ENCODE measurements at regions not wholly inside any gene's neighbourhood (a gene's known extent, or its start where the extent isn't known, plus 50 kb on each side); places are given as distances from the start of the nearest gene placed in this dataset.

DNA sequence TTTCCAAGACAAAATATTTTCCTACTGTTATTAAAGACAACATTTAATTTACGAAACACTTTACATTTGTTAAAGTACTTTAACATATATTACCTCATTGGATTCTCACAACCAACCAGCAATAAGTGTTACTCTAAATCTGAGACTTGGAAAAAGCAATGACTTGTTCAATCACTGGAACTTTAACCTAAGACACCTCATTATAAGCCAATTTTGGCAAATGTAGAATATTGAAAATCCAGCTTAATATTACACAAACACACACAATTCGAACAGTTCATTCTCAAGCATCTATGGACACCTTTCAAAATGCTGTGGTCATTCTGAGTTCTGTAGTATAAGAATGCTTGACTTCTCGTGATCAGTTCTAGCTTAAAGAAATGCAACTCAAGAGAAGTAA, 619.4 kb upstream of the CHAC2 start:
- TF ChIP-seq EZH2 (IDR thresholded peaks at IDR 0.05; ENCODE audit: borderline replicate concordance, low read depth, low read length, poor library complexity, severe bottlenecking), result no peak
- TF ChIP-seq, protein P1, sequence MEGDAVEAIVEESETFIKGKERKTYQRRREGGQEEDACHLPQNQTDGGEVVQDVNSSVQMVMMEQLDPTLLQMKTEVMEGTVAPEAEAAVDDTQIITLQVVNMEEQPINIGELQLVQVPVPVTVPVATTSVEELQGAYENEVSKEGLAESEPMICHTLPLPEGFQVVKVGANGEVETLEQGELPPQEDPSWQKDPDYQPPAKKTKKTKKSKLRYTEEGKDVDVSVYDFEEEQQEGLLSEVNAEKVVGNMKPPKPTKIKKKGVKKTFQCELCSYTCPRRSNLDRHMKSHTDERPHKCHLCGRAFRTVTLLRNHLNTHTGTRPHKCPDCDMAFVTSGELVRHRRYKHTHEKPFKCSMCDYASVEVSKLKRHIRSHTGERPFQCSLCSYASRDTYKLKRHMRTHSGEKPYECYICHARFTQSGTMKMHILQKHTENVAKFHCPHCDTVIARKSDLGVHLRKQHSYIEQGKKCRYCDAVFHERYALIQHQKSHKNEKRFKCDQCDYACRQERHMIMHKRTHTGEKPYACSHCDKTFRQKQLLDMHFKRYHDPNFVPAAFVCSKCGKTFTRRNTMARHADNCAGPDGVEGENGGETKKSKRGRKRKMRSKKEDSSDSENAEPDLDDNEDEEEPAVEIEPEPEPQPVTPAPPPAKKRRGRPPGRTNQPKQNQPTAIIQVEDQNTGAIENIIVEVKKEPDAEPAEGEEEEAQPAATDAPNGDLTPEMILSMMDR (conservative IDR thresholded peaks at IDR 0.05; ENCODE audit: low read depth, low read length), result no peak
- no TSS peak for BruUV-seq (replicated peaks)
- POLR2A ChIA-PET (ENCODE audit: low non-redundant PET), result no interaction called here
- Histone ChIP-seq H3K4me3 (ENCODE audit: low read depth, low read length, poor library complexity, severe bottlenecking) (no peak overlapping the region), H3K27ac (ENCODE audit: low read depth, low read length, poor library complexity, severe bottlenecking) (no peak overlapping the region), H3K9me3 (ENCODE audit: low read depth, low read length, poor library complexity, severe bottlenecking) (no peaks in the 10 kb centered on the region), H3K4me1 (ENCODE audit: insufficient read depth, low read length, poor library complexity, severe bottlenecking) (no peaks in the 10 kb centered on the region), H3K27me3 (replicated peaks; ENCODE audit: insufficient read depth, low read depth, low read length, poor library complexity) (no peaks in the 10 kb centered on the region), H3K36me3 (ENCODE audit: insufficient read depth, low read length, poor library complexity, severe bottlenecking) (no peaks in the 10 kb centered on the region)
- intact Hi-C loops (cut with micrococcal nuclease; ENCODE audit: unreplicated experiment), result no loop called here
- no peak for DNase-seq (ENCODE audit: low spot score)
- CTCF ChIA-PET, result no interaction called here

DNA sequence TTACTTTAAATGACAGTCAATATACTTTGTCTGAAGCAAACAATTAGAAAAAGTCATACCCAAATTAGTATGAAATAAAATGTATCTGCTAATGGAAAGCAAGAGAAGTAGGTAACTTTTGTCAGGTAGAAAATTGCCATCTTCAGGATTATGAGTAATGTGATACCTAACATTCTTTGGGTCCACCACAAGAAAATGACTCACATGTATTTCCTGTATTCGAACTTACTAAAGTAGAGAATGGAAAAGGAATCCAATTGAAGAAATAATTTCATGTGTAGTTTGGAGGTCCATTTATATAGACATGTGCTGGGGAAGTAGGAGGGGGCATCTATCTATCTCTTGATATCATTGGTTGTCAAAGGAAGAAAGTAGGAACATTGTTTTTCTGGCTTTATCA, 636.2 kb upstream of the CHAC2 start:
- Histone ChIP-seq H3K27ac (ENCODE audit: low read depth, low read length, poor library complexity, severe bottlenecking) (no peak overlapping the region), H3K27me3 (replicated peaks; ENCODE audit: insufficient read depth, low read depth, low read length, poor library complexity) (no peaks in the 10 kb centered on the region), H3K36me3 (ENCODE audit: insufficient read depth, low read length, poor library complexity, severe bottlenecking) (no peaks in the 10 kb centered on the region), H3K4me1 (ENCODE audit: insufficient read depth, low read length, poor library complexity, severe bottlenecking) (no peaks in the 10 kb centered on the region), H3K9me3 (ENCODE audit: low read depth, low read length, poor library complexity, severe bottlenecking) (no peaks in the 10 kb centered on the region), H3K4me3 (ENCODE audit: low read depth, low read length, poor library complexity, severe bottlenecking) (no peak overlapping the region)
- DNase-seq (ENCODE audit: low spot score), result no peak
- POLR2A ChIA-PET (ENCODE audit: low non-redundant PET), result no interaction called here
- intact Hi-C loops (cut with micrococcal nuclease; ENCODE audit: unreplicated experiment), result no loop called here
- CTCF ChIA-PET, result no interaction called here
- BruUV-seq (replicated peaks), result no TSS peak
- TF ChIP-seq, protein P1 (conservative IDR thresholded peaks at IDR 0.05; ENCODE audit: low read depth, low read length), result no peak
- no peak for TF ChIP-seq EZH2 (IDR thresholded peaks at IDR 0.05; ENCODE audit: borderline replicate concordance, low read depth, low read length, poor library complexity, severe bottlenecking)

- Histone ChIP-seq H3K4me1 (ENCODE audit: insufficient read depth, low read length, poor library complexity, severe bottlenecking) (no peaks in the 10 kb centered on the region), H3K27me3 (replicated peaks; ENCODE audit: insufficient read depth, low read depth, low read length, poor library complexity) (no peaks in the 10 kb centered on the region), H3K9me3 (ENCODE audit: low read depth, low read length, poor library complexity, severe bottlenecking) (no peaks in the 10 kb centered on the region), H3K36me3 (ENCODE audit: insufficient read depth, low read length, poor library complexity, severe bottlenecking) (no peaks in the 10 kb centered on the region), H3K4me3 (ENCODE audit: low read depth, low read length, poor library complexity, severe bottlenecking) (no peak overlapping the region), H3K27ac (ENCODE audit: low read depth, low read length, poor library complexity, severe bottlenecking) (no peak overlapping the region)
- intact Hi-C loops (cut with micrococcal nuclease; ENCODE audit: unreplicated experiment), result no loop called here
- DNase-seq (ENCODE audit: low spot score), result peak; percentile 3
- BruUV-seq (replicated peaks), result no TSS peak
- no peak for TF ChIP-seq EZH2 (IDR thresholded peaks at IDR 0.05; ENCODE audit: borderline replicate concordance, low read depth, low read length, poor library complexity, severe bottlenecking)
- ChIA-PET POLR2A (ENCODE audit: low non-redundant PET) (no interaction called here), CTCF (no interaction called here)
These were observed 637.1 kb upstream of the CHAC2 start for GRCh38 chr2:53130441-53130943.

DNA sequence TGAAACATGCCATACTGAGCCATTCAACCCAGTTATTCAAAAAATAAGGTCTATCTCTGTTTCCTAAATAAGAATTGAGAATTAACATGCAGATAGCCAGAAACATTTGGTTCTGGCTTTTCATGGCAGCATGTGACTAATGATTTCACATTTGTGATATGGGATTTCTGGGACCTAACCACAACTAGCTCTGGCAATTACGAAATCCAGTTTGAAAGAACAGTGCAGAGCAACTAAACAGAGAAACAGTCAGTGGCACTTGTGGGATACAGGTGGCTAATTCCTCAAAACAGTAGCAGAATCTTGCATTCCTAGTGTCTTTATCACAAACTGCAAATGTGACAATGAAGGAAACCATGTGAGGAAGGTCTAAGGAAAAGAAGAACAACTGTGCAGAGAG, 637.8 kb upstream of the CHAC2 start:
- intact Hi-C loops (cut with micrococcal nuclease; ENCODE audit: unreplicated experiment), result no loop called here
- ChIA-PET CTCF (no interaction called here), POLR2A (ENCODE audit: low non-redundant PET) (no interaction called here)
- Histone ChIP-seq H3K27ac (ENCODE audit: low read depth, low read length, poor library complexity, severe bottlenecking) (no peak overlapping the region), H3K9me3 (ENCODE audit: low read depth, low read length, poor library complexity, severe bottlenecking) (no peaks in the 10 kb centered on the region), H3K27me3 (replicated peaks; ENCODE audit: insufficient read depth, low read depth, low read length, poor library complexity) (no peaks in the 10 kb centered on the region), H3K4me3 (ENCODE audit: low read depth, low read length, poor library complexity, severe bottlenecking) (no peak overlapping the region), H3K4me1 (ENCODE audit: insufficient read depth, low read length, poor library complexity, severe bottlenecking) (no peaks in the 10 kb centered on the region), H3K36me3 (ENCODE audit: insufficient read depth, low read length, poor library complexity, severe bottlenecking) (no peaks in the 10 kb centered on the region)
- no peak for DNase-seq (ENCODE audit: low spot score)
- no TSS peak for BruUV-seq (replicated peaks)
- TF ChIP-seq, protein P1 (conservative IDR thresholded peaks at IDR 0.05; ENCODE audit: low read depth, low read length), result no peak
- TF ChIP-seq EZH2 (IDR thresholded peaks at IDR 0.05; ENCODE audit: borderline replicate concordance, low read depth, low read length, poor library complexity, severe bottlenecking), result no peak
